ENCODE measurements at regions not wholly inside any gene's neighbourhood (a gene's known extent, or its start where the extent isn't known, plus 50 kb on each side); places are given as distances from the start of the nearest gene placed in this dataset.

GRCh38 chr1:194309269-194309668 is 1122.9 kb upstream of the B3GALT2 start:
- ATAC-seq = no peak
- Histone ChIP-seq H3K79me2 (ENCODE audit: insufficient read depth, low read length) (no peaks in the 10 kb centered on the region), H3K27me3 (ENCODE audit: insufficient read depth, low read length) (no peaks in the 10 kb centered on the region), H3K4me2 (ENCODE audit: low read length) (no peak overlapping the region), H3K9me3 (ENCODE audit: control insufficient read depth in 1 of 2, insufficient read depth in 1 of 2, low read depth in 1 of 2, low read length in 2 of 2) (no peaks in the 10 kb centered on the region), H3K9me2 (ENCODE audit: insufficient read depth) (no peaks in the 10 kb centered on the region; the same call in 1 of the 2 replicates), H3K9ac (ENCODE audit: low read length) (no peak overlapping the region), H2AFZ (ENCODE audit: low read depth, low read length, poor library complexity, severe bottlenecking) (peak overlapping the region; percentile 19), H4K20me1 (ENCODE audit: insufficient read depth) (no peaks in the 10 kb centered on the region), H3K4me1 (ENCODE audit: control insufficient read depth in 1 of 2, insufficient read depth in 2 of 2, low read length in 2 of 2) (no peaks in the 10 kb centered on the region; a peak in 1 of 4 replicates), H3K36me3 (ENCODE audit: control insufficient read depth in 1 of 2, insufficient read depth in 2 of 2, low read length in 2 of 2) (no peaks in the 10 kb centered on the region), H3K27ac (ENCODE audit: low read depth, low read length) (no peak overlapping the region), H3K4me3 (replicated peaks in 1 of 2; ENCODE audit: low read depth in 1 of 2, low read length in 2 of 2) (no peak overlapping the region)
- ChIA-PET POLR2A (no interaction called here), RAD21 (ENCODE audit: low non-redundant PET in 1 of 2, low total read pairs in 2 of 2, uncharacterized antibody in 2 of 2, unreplicated experiment in 2 of 2) (no interaction called here), CTCF (no interaction called here)
- intact Hi-C loops (cut with micrococcal nuclease) = no loop called here
- no peak for TF ChIP-seq POLR2A (IDR thresholded peaks at IDR 0.05; ENCODE audit: borderline replicate concordance, extremely low read depth, insufficient read depth, insufficient read length)
- no peak for TF ChIP-seq SIN3A (IDR thresholded peaks at IDR 0.05; ENCODE audit: low read depth)
- TF ChIP-seq, protein P1, sequence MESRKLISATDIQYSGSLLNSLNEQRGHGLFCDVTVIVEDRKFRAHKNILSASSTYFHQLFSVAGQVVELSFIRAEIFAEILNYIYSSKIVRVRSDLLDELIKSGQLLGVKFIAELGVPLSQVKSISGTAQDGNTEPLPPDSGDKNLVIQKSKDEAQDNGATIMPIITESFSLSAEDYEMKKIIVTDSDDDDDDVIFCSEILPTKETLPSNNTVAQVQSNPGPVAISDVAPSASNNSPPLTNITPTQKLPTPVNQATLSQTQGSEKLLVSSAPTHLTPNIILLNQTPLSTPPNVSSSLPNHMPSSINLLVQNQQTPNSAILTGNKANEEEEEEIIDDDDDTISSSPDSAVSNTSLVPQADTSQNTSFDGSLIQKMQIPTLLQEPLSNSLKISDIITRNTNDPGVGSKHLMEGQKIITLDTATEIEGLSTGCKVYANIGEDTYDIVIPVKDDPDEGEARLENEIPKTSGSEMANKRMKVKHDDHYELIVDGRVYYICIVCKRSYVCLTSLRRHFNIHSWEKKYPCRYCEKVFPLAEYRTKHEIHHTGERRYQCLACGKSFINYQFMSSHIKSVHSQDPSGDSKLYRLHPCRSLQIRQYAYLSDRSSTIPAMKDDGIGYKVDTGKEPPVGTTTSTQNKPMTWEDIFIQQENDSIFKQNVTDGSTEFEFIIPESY (IDR thresholded peaks at IDR 0.05; ENCODE audit: extremely low read depth, insufficient replicate concordance, low read length) = no peak
- DNase-seq (ENCODE audit: low read depth, low spot score) = no peak
- no TSS peak for BruUV-seq (replicated peaks)

GRCh38 chr1:194300776-194301175 is 1114.4 kb upstream of the B3GALT2 start:
- Histone ChIP-seq H3K36me3 (ENCODE audit: control insufficient read depth in 1 of 2, insufficient read depth in 2 of 2, low read length in 2 of 2) (no peaks in the 10 kb centered on the region), H3K9me3 (ENCODE audit: control insufficient read depth in 1 of 2, insufficient read depth in 1 of 2, low read depth in 1 of 2, low read length in 2 of 2) (no peaks in the 10 kb centered on the region), H3K9me2 (ENCODE audit: insufficient read depth) (no peaks in the 10 kb centered on the region), H2AFZ (ENCODE audit: low read depth, low read length, poor library complexity, severe bottlenecking) (peak overlapping the region; percentile 17), H4K20me1 (ENCODE audit: insufficient read depth) (no peaks in the 10 kb centered on the region), H3K27ac (ENCODE audit: low read depth, low read length) (no peak overlapping the region), H3K4me2 (ENCODE audit: low read length) (no peak overlapping the region; the same call in 1 of the 2 replicates), H3K9ac (ENCODE audit: low read length) (no peak overlapping the region), H3K4me3 (replicated peaks in 1 of 2; ENCODE audit: low read depth in 1 of 2, low read length in 2 of 2) (no peak overlapping the region), H3K4me1 (ENCODE audit: control insufficient read depth in 1 of 2, insufficient read depth in 2 of 2, low read length in 2 of 2) (peaks cover 0 to 6% of the 10 kb centered on the region in 2 experiments; a peak in 1 of 4 replicates), H3K27me3 (ENCODE audit: insufficient read depth, low read length) (no peaks in the 10 kb centered on the region), H3K79me2 (ENCODE audit: insufficient read depth, low read length) (no peaks in the 10 kb centered on the region)
- ChIA-PET POLR2A (no interaction called here), RAD21 (ENCODE audit: low non-redundant PET in 1 of 2, low total read pairs in 2 of 2, uncharacterized antibody in 2 of 2, unreplicated experiment in 2 of 2) (no interaction called here), CTCF (no interaction called here)
- TF ChIP-seq CEBPB (IDR thresholded peaks at IDR 0.05; ENCODE audit: low read depth) (no peak), CBX3 (IDR thresholded peaks at IDR 0.05; ENCODE audit: low read depth) (no peak), MAX (IDR thresholded peaks at IDR 0.05) (no peak), TCF7L2 (IDR thresholded peaks at IDR 0.05; ENCODE audit: borderline replicate concordance, extremely low read depth, insufficient read depth, insufficient read length) (no peak), YY1 (IDR thresholded peaks at IDR 0.05; ENCODE audit: extremely low read depth, insufficient replicate concordance, low read depth, low read length) (no peak), SP1 (IDR thresholded peaks at IDR 0.05; ENCODE audit: low read depth) (no peak)
- TF ChIP-seq, protein P1 (IDR thresholded peaks at IDR 0.05; ENCODE audit: extremely low read depth, insufficient replicate concordance, low read length) = no peak
- BruUV-seq (replicated peaks) = no TSS peak
- intact Hi-C loops (cut with micrococcal nuclease) = no loop called here
- no peak for ATAC-seq
- no peak for DNase-seq (ENCODE audit: low read depth, low spot score)

Data from HCT116 (cell line).